BE2C (cell line): ENCODE measurements at regions not wholly inside any gene's neighbourhood (a gene's known extent, or its start where the extent isn't known, plus 50 kb on each side); places are given as distances from the start of the nearest gene placed in this dataset.

Experiments used
- DNase-seq: peaks from one replicate; pipeline ENCODE4 v3.0.0-alpha.2; 2020
- H3K27me3 ChIP-seq: fragments of 250-450 bp; sonication (Bioruptor Pico); 2 replicates; pipeline ENCODE4 v1.5.1; 2020; ENCODE audit warnings: mild to moderate bottlenecking
- H3K36me3 ChIP-seq: fragments of 250-450 bp; sonication (Bioruptor Pico); 2 replicates; pipeline ENCODE4 v1.5.1; 2020; ENCODE audit warnings: mild to moderate bottlenecking
- H3K4me1 ChIP-seq: fragments of 250-450 bp; sonication (Bioruptor Pico); 2 replicates; pipeline ENCODE4 v1.5.1; 2020
- H3K4me3 ChIP-seq: 2 replicates; pipeline ENCODE4 v1.5.1; 2011; ENCODE audit warnings: low read depth, low read length
- H3K9me3 ChIP-seq: fragments of 250-450 bp; sonication (Bioruptor Pico); 2 replicates; pipeline ENCODE4 v1.5.1; 2020
- CTCF ChIP-seq: IDR thresholded peaks from 2 replicates; pipeline ENCODE4 v1.5.1; 2012; ENCODE audit warnings: mild to moderate bottlenecking, low read depth, low read length

GRCh38 chr1:191343816-191344215, 814.4 kb upstream of the RGS18 start:
- Histone ChIP-seq H3K9me3 (no peaks in the 10 kb centered on the region), H3K4me1 (no peaks in the 10 kb centered on the region), H3K36me3 (no peaks in the 10 kb centered on the region), H3K4me3 (no peak overlapping the region), H3K27me3 (no peaks in the 10 kb centered on the region)
- no peak for TF ChIP-seq CTCF
- DNase-seq: no peak

GRCh38 chr1:191346381-191346780, 811.9 kb upstream of the RGS18 start:
- Histone ChIP-seq H3K9me3 (no peaks in the 10 kb centered on the region), H3K4me1 (peaks cover 2% of the 10 kb centered on the region; the same call in 1 of the 2 replicates), H3K27me3 (no peaks in the 10 kb centered on the region), H3K36me3 (no peaks in the 10 kb centered on the region), H3K4me3 (no peak overlapping the region)
- no peak for DNase-seq
- TF ChIP-seq CTCF: no peak

GRCh38 chr1:191348328-191348727, 809.9 kb upstream of the RGS18 start:
- Histone ChIP-seq H3K4me1 (peaks cover 2% of the 10 kb centered on the region; the same call in 1 of the 2 replicates), H3K9me3 (no peaks in the 10 kb centered on the region), H3K4me3 (no peak overlapping the region), H3K36me3 (no peaks in the 10 kb centered on the region), H3K27me3 (no peaks in the 10 kb centered on the region)
- TF ChIP-seq CTCF: no peak
- no peak for DNase-seq

- H3K36me3 ChIP-seq: no peaks in the 10 kb centered on the region
- no peak for DNase-seq
- peaks cover 2% of the 10 kb centered on the region; the same call in 1 of the 2 replicates for H3K4me1 ChIP-seq
- no peak for TF ChIP-seq CTCF
- no peak overlapping the region for H3K4me3 ChIP-seq
- no peaks in the 10 kb centered on the region for H3K27me3 ChIP-seq
- H3K9me3 ChIP-seq: no peaks in the 10 kb centered on the region
Measured at GRCh38 chr1:191350938-191351337, 807.3 kb upstream of the RGS18 start.

GRCh38 chr1:191358724-191359123, 799.5 kb upstream of the RGS18 start:
- no peak for TF ChIP-seq CTCF
- Histone ChIP-seq H3K36me3 (no peaks in the 10 kb centered on the region), H3K4me3 (no peak overlapping the region), H3K4me1 (no peaks in the 10 kb centered on the region), H3K9me3 (no peaks in the 10 kb centered on the region), H3K27me3 (no peaks in the 10 kb centered on the region)
- no peak for DNase-seq

- Histone ChIP-seq H3K36me3 (no peaks in the 10 kb centered on the region), H3K27me3 (no peaks in the 10 kb centered on the region), H3K9me3 (no peaks in the 10 kb centered on the region), H3K4me3 (no peak overlapping the region), H3K4me1 (peaks cover 5% of the 10 kb centered on the region; the same call in 1 of the 2 replicates)
- DNase-seq: no peak
- TF ChIP-seq CTCF: no peak
Measured at GRCh38 chr1:191366686-191367085, 791.6 kb upstream of the RGS18 start.
